WTC11 (cell line): ENCODE measurements at regions not wholly inside any gene's neighbourhood (a gene's known extent, or its start where the extent isn't known, plus 50 kb on each side); places are given as distances from the start of the nearest gene placed in this dataset.

ENCODE experiments used
- ATAC-seq: fragments of 200-7000 bp; cut with Tn5 transposase; 2 replicates; pipeline ENCODE4 v1.10.0; 2021; ENCODE audit warnings: mild to moderate bottlenecking, moderate library complexity
- CTCF ChIA-PET: fragments of 300-600 bp; sonication (Branson Sonifier 250); formaldehyde crosslinking; loops from one replicate; lab custom pipeline; 2021; ENCODE audit warnings: antibody characterized with exemption; lab: Charles Lee
- POLR2A ChIA-PET: fragments of 350-600 bp; sonication (Branson Sonifier 250); formaldehyde crosslinking; loops from one replicate; lab custom pipeline; 2021; ENCODE audit warnings: antibody characterized with exemption; lab: Charles Lee
- DNase-seq: peaks from one replicate; pipeline ENCODE4 v3.0.0; 2021; ENCODE audit warnings: low spot score
- H3K27ac Mint-ChIP-seq: 2 replicates; pipeline ENCODE4 v1.8.0; 2021; ENCODE audit warnings: mixed read lengths
- H3K27me3 Mint-ChIP-seq: 2 replicates; pipeline ENCODE4 v1.8.0; 2021; ENCODE audit warnings: low read depth, mild to moderate bottlenecking, moderate library complexity, mixed read lengths
- H3K36me3 Mint-ChIP-seq: 2 replicates; pipeline ENCODE4 v1.8.0; 2021; ENCODE audit warnings: mixed read lengths
- H3K4me1 Mint-ChIP-seq: 2 replicates; pipeline ENCODE4 v1.8.0; 2022; ENCODE audit warnings: mixed read lengths
- H3K4me3 Mint-ChIP-seq: 2 replicates; pipeline ENCODE4 v1.8.0; 2021; ENCODE audit warnings: mild to moderate bottlenecking, moderate library complexity, mixed read lengths
- H3K9me3 Mint-ChIP-seq: 2 replicates; pipeline ENCODE4 v1.8.0; 2021; ENCODE audit warnings: mixed read lengths
- ATF1 ChIP-seq: sonication (generic); formaldehyde crosslinking; IDR thresholded peaks from 2 replicates; pipeline ENCODE4 v1.8.1; 2023; ENCODE audit warnings: mild to moderate bottlenecking, moderate library complexity, missing genetic modification reagents
- CREB1 ChIP-seq: sonication (generic); formaldehyde crosslinking; IDR thresholded peaks from 2 replicates; pipeline ENCODE4 v1.8.0; 2023; ENCODE audit warnings: mild to moderate bottlenecking, missing genetic modification reagents
- CREM ChIP-seq: sonication (generic); formaldehyde crosslinking; IDR thresholded peaks from 2 replicates; pipeline ENCODE4 v1.8.1; 2022; ENCODE audit warnings: mild to moderate bottlenecking, missing genetic modification reagents, moderate library complexity
- E2F1 ChIP-seq: sonication (generic); formaldehyde crosslinking; IDR thresholded peaks from 2 replicates; pipeline ENCODE4 v1.8.0; 2022; ENCODE audit warnings: mild to moderate bottlenecking, missing genetic modification reagents
- E2F4 ChIP-seq: sonication (generic); formaldehyde crosslinking; IDR thresholded peaks from 2 replicates; pipeline ENCODE4 v1.8.1; 2022; ENCODE audit warnings: low read depth, mild to moderate bottlenecking, moderate library complexity, missing genetic modification reagents, borderline replicate concordance
- E2F5 ChIP-seq: sonication (generic); formaldehyde crosslinking; IDR thresholded peaks from 2 replicates; pipeline ENCODE4 v1.8.1; 2022; ENCODE audit warnings: mild to moderate bottlenecking, moderate library complexity, missing genetic modification reagents
- ELF4 ChIP-seq: sonication (generic); formaldehyde crosslinking; IDR thresholded peaks from 2 replicates; pipeline ENCODE4 v1.8.1; 2022; ENCODE audit warnings: low read depth, mild to moderate bottlenecking, moderate library complexity, missing genetic modification reagents
- ESRRA ChIP-seq: sonication (generic); formaldehyde crosslinking; IDR thresholded peaks from 2 replicates; pipeline ENCODE4 v1.8.1; 2022; ENCODE audit warnings: mild to moderate bottlenecking, missing genetic modification reagents, borderline replicate concordance
- FOXK1 ChIP-seq: sonication (generic); formaldehyde crosslinking; IDR thresholded peaks from 2 replicates; pipeline ENCODE4 v1.8.0; 2022; ENCODE audit warnings: mild to moderate bottlenecking, moderate library complexity, missing genetic modification reagents
- MLX ChIP-seq: sonication (generic); formaldehyde crosslinking; IDR thresholded peaks from 2 replicates; pipeline ENCODE4 v1.8.1; 2023; ENCODE audit warnings: mild to moderate bottlenecking, missing genetic modification reagents, moderate library complexity
- NFYB ChIP-seq: sonication (generic); formaldehyde crosslinking; conservative IDR thresholded peaks from 2 replicates; pipeline ENCODE4 v1.8.0; 2022; ENCODE audit warnings: low read depth, missing genetic modification reagents
- NR1H2 ChIP-seq: sonication (generic); formaldehyde crosslinking; IDR thresholded peaks from 2 replicates; pipeline ENCODE4 v1.9.0; 2021; ENCODE audit warnings: mild to moderate bottlenecking, moderate library complexity, missing genetic modification reagents
- SMAD4 ChIP-seq: sonication (generic); formaldehyde crosslinking; IDR thresholded peaks from 2 replicates; pipeline ENCODE4 v1.8.0; 2022; ENCODE audit warnings: mild to moderate bottlenecking, missing genetic modification reagents
- SP1 ChIP-seq: sonication (generic); formaldehyde crosslinking; conservative IDR thresholded peaks from 2 replicates; pipeline ENCODE4 v1.8.1; 2022; ENCODE audit warnings: missing genetic modification reagents
- TEAD1 ChIP-seq: sonication (generic); formaldehyde crosslinking; IDR thresholded peaks from 2 replicates; pipeline ENCODE4 v1.8.0; 2022; ENCODE audit warnings: mild to moderate bottlenecking, missing genetic modification reagents
- TEAD4 ChIP-seq: sonication (generic); formaldehyde crosslinking; IDR thresholded peaks from 2 replicates; pipeline ENCODE4 v1.8.0; 2022; ENCODE audit warnings: mild to moderate bottlenecking, missing genetic modification reagents
- ZMAT4 ChIP-seq: fragments of 250-450 bp; sonication (Bioruptor Pico); IDR thresholded peaks from 2 replicates; pipeline ENCODE4 v1.9.0; 2021; ENCODE audit warnings: mild to moderate bottlenecking
- ZNF121 ChIP-seq: sonication (generic); formaldehyde crosslinking; IDR thresholded peaks from 2 replicates; pipeline ENCODE4 v1.8.0; 2023; ENCODE audit warnings: missing genetic modification reagents
- ZNF281 ChIP-seq: sonication (generic); formaldehyde crosslinking; IDR thresholded peaks from 2 replicates; pipeline ENCODE4 v1.8.0; 2023; ENCODE audit warnings: mild to moderate bottlenecking, missing genetic modification reagents
- ZNF423 ChIP-seq: fragments of 250-450 bp; sonication (Bioruptor Pico); IDR thresholded peaks from 2 replicates; pipeline ENCODE4 v2.1.2; 2022; ENCODE audit warnings: mild to moderate bottlenecking, moderate library complexity

- CTCF ChIA-PET: interaction anchor here (0.7 to 1.0 kb wide), 2 partner anchors 76 to 238 kb away, joined by 3 read pairs; no protein-coding TSS in a partner anchor
- H3K27ac Mint-ChIP-seq: no peak overlapping the region
- TF ChIP-seq CREB1 (CRISPR knock-in tag): no peak
- no peak for TF ChIP-seq ATF1
- no peak for TF ChIP-seq ELF4 (CRISPR knock-in tag)
- TF ChIP-seq NR1H2: no peak
- TF ChIP-seq E2F1: no peak
- TF ChIP-seq CREM (CRISPR knock-in tag): no peak
- no peak for TF ChIP-seq ZNF281 (CRISPR knock-in tag)
- TF ChIP-seq ZNF121 (CRISPR knock-in tag): no peak
- no peak for TF ChIP-seq E2F4 (CRISPR knock-in tag)
- TF ChIP-seq TEAD4 (CRISPR knock-in tag): no peak
- no peak for TF ChIP-seq FOXK1 (CRISPR knock-in tag)
- no peak for TF ChIP-seq SP1 (CRISPR knock-in tag)
- no peak for TF ChIP-seq ESRRA (CRISPR knock-in tag)
- TF ChIP-seq, all 79 proteins: peak for 0
- no peak overlapping the region for H3K4me3 Mint-ChIP-seq
- ATAC-seq: no peak
- no peaks in the 10 kb centered on the region for H3K9me3 Mint-ChIP-seq
- no peaks in the 10 kb centered on the region for H3K4me1 Mint-ChIP-seq
- H3K36me3 Mint-ChIP-seq: no peaks in the 10 kb centered on the region
- no peaks in the 10 kb centered on the region for H3K27me3 Mint-ChIP-seq
- POLR2A ChIA-PET: no interaction called here
- no peak for DNase-seq
Measured at GRCh38 chr5:35360671-35361070, 130.4 kb upstream of the PRLR start.

- no peaks in the 10 kb centered on the region for H3K27me3 Mint-ChIP-seq
- H3K27ac Mint-ChIP-seq: no peak overlapping the region
- ChIA-PET CTCF (no interaction called here), POLR2A (no interaction called here)
- DNase-seq (no peak), ATAC-seq (no peak)
- no peak overlapping the region for H3K4me3 Mint-ChIP-seq
- no peaks in the 10 kb centered on the region for H3K4me1 Mint-ChIP-seq
- TF ChIP-seq CREB1 (CRISPR knock-in tag) (no peak), TEAD1 (CRISPR knock-in tag) (no peak), SP1 (CRISPR knock-in tag) (no peak), ZNF423 (CRISPR knock-in tag) (no peak), ZNF281 (CRISPR knock-in tag) (no peak), E2F5 (CRISPR knock-in tag) (no peak), MLX (CRISPR knock-in tag) (no peak), SMAD4 (no peak), NFYB (no peak), ZMAT4 (no peak)
- no peaks in the 10 kb centered on the region for H3K36me3 Mint-ChIP-seq
- no peaks in the 10 kb centered on the region for H3K9me3 Mint-ChIP-seq
Measured at GRCh38 chr5:35359859-35360258, 129.6 kb upstream of the PRLR start.
